ENCODE measurements at regions not wholly inside any gene's neighbourhood (a gene's known extent, or its start where the extent isn't known, plus 50 kb on each side); places are given as distances from the start of the nearest gene placed in this dataset.

- no peak for TF ChIP-seq CTCF (IDR thresholded peaks at IDR 0.05; ENCODE audit: low read depth, low read length)
- TF ChIP-seq EZH2phosphoT487 (IDR thresholded peaks at IDR 0.05; ENCODE audit: low read depth): no peak
Measured at GRCh38 chr17:77418609-77419008, 277.8 kb downstream of the SEC14L1 start.

Data from OCI-LY3 (cell line).